ENCODE measurements at regions not wholly inside any gene's neighbourhood (a gene's known extent, or its start where the extent isn't known, plus 50 kb on each side); places are given as distances from the start of the nearest gene placed in this dataset.

- Histone ChIP-seq H3K4me2 (ENCODE audit: low read length) (no peak overlapping the region), H3K9me3 (ENCODE audit: low read length) (no peaks in the 10 kb centered on the region), H3K4me3 (ENCODE audit: low read depth, low read length, poor library complexity, severe bottlenecking) (no peak overlapping the region), H3K36me3 (ENCODE audit: insufficient read depth, low read length) (no peaks in the 10 kb centered on the region), H3K79me2 (ENCODE audit: insufficient read depth, low read depth, low read length) (no peaks in the 10 kb centered on the region), H4K20me1 (ENCODE audit: insufficient read depth, low read length) (no peaks in the 10 kb centered on the region), H3K9me2 (ENCODE audit: insufficient read depth, low read length) (no peaks in the 10 kb centered on the region), H2AFZ (ENCODE audit: low read length) (no peak overlapping the region), H3K4me1 (ENCODE audit: insufficient read depth, low read length, poor library complexity, severe bottlenecking) (no peaks in the 10 kb centered on the region), H3K27ac (ENCODE audit: low read depth, low read length, poor library complexity, severe bottlenecking) (no peak overlapping the region)
- ChIA-PET CTCF (ENCODE audit: unreplicated experiment) (no interaction called here), POLR2A (no interaction called here)
- intact Hi-C loops (cut with micrococcal nuclease; ENCODE audit: unreplicated experiment): no loop called here
- no peak for DNase-seq (ENCODE audit: low spot score)
- TF ChIP-seq EZH2phosphoT487 (IDR thresholded peaks at IDR 0.05; ENCODE audit: borderline replicate concordance, low read depth, low read length) (no peak), CTCF (conservative IDR thresholded peaks at IDR 0.05; ENCODE audit: low read length) (no peak)
- BruUV-seq (replicated peaks): no TSS peak
Measured at GRCh38 chr3:146969356-146969755, 364.2 kb upstream of the PLSCR5 start.

- no peak overlapping the region for H3K4me2 ChIP-seq (ENCODE audit: low read length)
- intact Hi-C loops (cut with micrococcal nuclease; ENCODE audit: unreplicated experiment): no loop called here
- no peak overlapping the region for H2AFZ ChIP-seq (ENCODE audit: low read length)
- H3K9me2 ChIP-seq (ENCODE audit: insufficient read depth, low read length): no peaks in the 10 kb centered on the region
- no peak overlapping the region for H3K4me3 ChIP-seq (ENCODE audit: low read depth, low read length, poor library complexity, severe bottlenecking)
- POLR2A ChIA-PET: interaction anchor here (1.2 kb wide), 1 partner anchor 10 kb away, joined by 4 read pairs; no protein-coding TSS in a partner anchor
- TF ChIP-seq CTCF (conservative IDR thresholded peaks at IDR 0.05; ENCODE audit: low read length): no peak
- TF ChIP-seq EZH2phosphoT487 (IDR thresholded peaks at IDR 0.05; ENCODE audit: borderline replicate concordance, low read depth, low read length): no peak
- BruUV-seq (replicated peaks): no TSS peak
- no peak for DNase-seq (ENCODE audit: low spot score)
- no peaks in the 10 kb centered on the region for H3K4me1 ChIP-seq (ENCODE audit: insufficient read depth, low read length, poor library complexity, severe bottlenecking)
- H3K27ac ChIP-seq (ENCODE audit: low read depth, low read length, poor library complexity, severe bottlenecking): no peak overlapping the region
- CTCF ChIA-PET (ENCODE audit: unreplicated experiment): no interaction called here
- no peaks in the 10 kb centered on the region for H3K36me3 ChIP-seq (ENCODE audit: insufficient read depth, low read length)
- H4K20me1 ChIP-seq (ENCODE audit: insufficient read depth, low read length): no peaks in the 10 kb centered on the region
- no peaks in the 10 kb centered on the region for H3K79me2 ChIP-seq (ENCODE audit: insufficient read depth, low read depth, low read length)
- H3K9me3 ChIP-seq (ENCODE audit: low read length): no peaks in the 10 kb centered on the region
Measured at GRCh38 chr3:146968204-146968651, 363.1 kb upstream of the PLSCR5 start.

- BruUV-seq (replicated peaks): no TSS peak
- Histone ChIP-seq H3K4me3 (ENCODE audit: low read depth, low read length, poor library complexity, severe bottlenecking) (no peak overlapping the region), H4K20me1 (ENCODE audit: insufficient read depth, low read length) (no peaks in the 10 kb centered on the region), H3K4me1 (ENCODE audit: insufficient read depth, low read length, poor library complexity, severe bottlenecking) (no peaks in the 10 kb centered on the region), H2AFZ (ENCODE audit: low read length) (no peak overlapping the region), H3K27ac (ENCODE audit: low read depth, low read length, poor library complexity, severe bottlenecking) (no peak overlapping the region), H3K9me2 (ENCODE audit: insufficient read depth, low read length) (no peaks in the 10 kb centered on the region), H3K36me3 (ENCODE audit: insufficient read depth, low read length) (no peaks in the 10 kb centered on the region), H3K79me2 (ENCODE audit: insufficient read depth, low read depth, low read length) (no peaks in the 10 kb centered on the region), H3K4me2 (ENCODE audit: low read length) (no peak overlapping the region), H3K9me3 (ENCODE audit: low read length) (no peaks in the 10 kb centered on the region)
- ChIA-PET POLR2A (interaction anchor here (1.2 kb wide), 1 partner anchor 11 kb away, joined by 4 read pairs; no protein-coding TSS in a partner anchor), CTCF (ENCODE audit: unreplicated experiment) (no interaction called here)
- DNase-seq (ENCODE audit: low spot score): no peak
- TF ChIP-seq CTCF (conservative IDR thresholded peaks at IDR 0.05; ENCODE audit: low read length) (no peak), EZH2phosphoT487 (IDR thresholded peaks at IDR 0.05; ENCODE audit: borderline replicate concordance, low read depth, low read length) (no peak)
- intact Hi-C loops (cut with micrococcal nuclease; ENCODE audit: unreplicated experiment): no loop called here
Measured at GRCh38 chr3:146967783-146968182, 362.6 kb upstream of the PLSCR5 start.

Data from OCI-LY7 (cell line).